ENCODE measurements at regions not wholly inside any gene's neighbourhood (a gene's known extent, or its start where the extent isn't known, plus 50 kb on each side); places are given as distances from the start of the nearest gene placed in this dataset.

DNA sequence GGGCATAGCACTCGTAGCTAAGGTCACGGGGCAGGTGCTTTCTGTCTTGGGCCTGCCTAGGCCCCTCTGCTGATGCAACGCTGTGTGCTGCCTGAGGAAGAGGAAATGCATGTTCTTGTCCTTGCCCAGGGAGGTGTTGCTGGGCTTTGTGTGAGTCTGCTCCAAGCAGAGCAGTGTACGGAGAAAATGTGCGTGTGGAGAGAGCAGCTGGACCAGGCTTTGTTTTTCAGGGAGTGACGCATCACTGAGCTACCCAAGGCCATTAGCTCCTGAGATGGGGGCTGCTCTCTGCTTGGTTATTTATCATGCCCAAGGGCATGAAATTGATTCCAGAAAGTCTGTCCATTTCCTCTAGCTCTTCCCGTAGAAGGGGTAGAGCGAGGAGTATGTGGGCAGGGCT lies 82.9 kb upstream of the THY1 start:
- no peak for DNase-seq (ENCODE audit: low read depth)
- H3K4me3 ChIP-seq (ENCODE audit: low read depth, low read length), result no peak overlapping the region
- TF ChIP-seq, protein P1, sequence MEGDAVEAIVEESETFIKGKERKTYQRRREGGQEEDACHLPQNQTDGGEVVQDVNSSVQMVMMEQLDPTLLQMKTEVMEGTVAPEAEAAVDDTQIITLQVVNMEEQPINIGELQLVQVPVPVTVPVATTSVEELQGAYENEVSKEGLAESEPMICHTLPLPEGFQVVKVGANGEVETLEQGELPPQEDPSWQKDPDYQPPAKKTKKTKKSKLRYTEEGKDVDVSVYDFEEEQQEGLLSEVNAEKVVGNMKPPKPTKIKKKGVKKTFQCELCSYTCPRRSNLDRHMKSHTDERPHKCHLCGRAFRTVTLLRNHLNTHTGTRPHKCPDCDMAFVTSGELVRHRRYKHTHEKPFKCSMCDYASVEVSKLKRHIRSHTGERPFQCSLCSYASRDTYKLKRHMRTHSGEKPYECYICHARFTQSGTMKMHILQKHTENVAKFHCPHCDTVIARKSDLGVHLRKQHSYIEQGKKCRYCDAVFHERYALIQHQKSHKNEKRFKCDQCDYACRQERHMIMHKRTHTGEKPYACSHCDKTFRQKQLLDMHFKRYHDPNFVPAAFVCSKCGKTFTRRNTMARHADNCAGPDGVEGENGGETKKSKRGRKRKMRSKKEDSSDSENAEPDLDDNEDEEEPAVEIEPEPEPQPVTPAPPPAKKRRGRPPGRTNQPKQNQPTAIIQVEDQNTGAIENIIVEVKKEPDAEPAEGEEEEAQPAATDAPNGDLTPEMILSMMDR (IDR thresholded peaks at IDR 0.05; ENCODE audit: control insufficient read depth, extremely low read depth, insufficient read depth), result no peak

DNA sequence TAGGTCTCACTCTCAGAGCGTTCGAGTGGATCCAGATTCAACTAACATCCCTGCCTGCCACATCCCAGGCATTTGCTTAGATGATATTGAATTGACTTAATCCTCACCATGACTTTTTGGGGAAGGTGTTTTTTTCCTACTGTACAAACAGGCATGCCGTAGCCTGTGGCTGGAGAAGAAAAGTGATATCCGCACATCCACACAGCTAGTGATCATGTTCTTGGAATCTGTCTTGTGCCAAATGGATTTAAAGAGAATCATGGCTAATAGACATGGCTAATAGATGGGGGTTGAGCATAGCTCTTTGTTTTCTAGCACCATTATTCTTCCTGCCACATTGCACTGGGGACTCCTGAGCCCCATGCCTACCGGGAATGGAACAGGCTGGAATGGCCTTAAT lies 82.1 kb upstream of the THY1 start:
- DNase-seq (ENCODE audit: low read depth), result no peak
- no peak overlapping the region for H3K4me3 ChIP-seq (ENCODE audit: low read depth, low read length)
- TF ChIP-seq, protein P1 (IDR thresholded peaks at IDR 0.05; ENCODE audit: control insufficient read depth, extremely low read depth, insufficient read depth), result no peak

DNA sequence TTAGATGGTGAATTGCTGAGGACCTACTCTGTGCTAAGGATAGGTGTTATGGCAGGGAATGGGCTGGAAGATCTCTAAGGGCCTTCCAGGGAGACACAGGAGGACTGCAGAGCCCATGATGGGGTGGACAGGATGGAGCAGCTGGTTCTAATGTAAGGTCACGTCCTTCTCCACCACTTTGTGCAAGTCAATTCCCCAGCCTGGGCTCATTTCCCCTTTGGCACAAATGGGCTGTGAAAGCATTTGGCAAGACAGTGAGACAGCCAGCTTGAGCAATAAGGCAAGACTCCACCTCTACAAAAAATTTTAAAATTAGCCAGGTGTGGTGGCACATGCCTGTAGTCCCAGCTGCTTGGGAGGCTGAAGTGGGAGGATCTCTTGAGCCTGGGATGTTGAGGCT lies 81.4 kb upstream of the THY1 start:
- H3K4me3 ChIP-seq (ENCODE audit: low read depth, low read length), result no peak overlapping the region
- TF ChIP-seq, protein P1 (IDR thresholded peaks at IDR 0.05; ENCODE audit: control insufficient read depth, extremely low read depth, insufficient read depth), result no peak
- no peak for DNase-seq (ENCODE audit: low read depth)

DNA sequence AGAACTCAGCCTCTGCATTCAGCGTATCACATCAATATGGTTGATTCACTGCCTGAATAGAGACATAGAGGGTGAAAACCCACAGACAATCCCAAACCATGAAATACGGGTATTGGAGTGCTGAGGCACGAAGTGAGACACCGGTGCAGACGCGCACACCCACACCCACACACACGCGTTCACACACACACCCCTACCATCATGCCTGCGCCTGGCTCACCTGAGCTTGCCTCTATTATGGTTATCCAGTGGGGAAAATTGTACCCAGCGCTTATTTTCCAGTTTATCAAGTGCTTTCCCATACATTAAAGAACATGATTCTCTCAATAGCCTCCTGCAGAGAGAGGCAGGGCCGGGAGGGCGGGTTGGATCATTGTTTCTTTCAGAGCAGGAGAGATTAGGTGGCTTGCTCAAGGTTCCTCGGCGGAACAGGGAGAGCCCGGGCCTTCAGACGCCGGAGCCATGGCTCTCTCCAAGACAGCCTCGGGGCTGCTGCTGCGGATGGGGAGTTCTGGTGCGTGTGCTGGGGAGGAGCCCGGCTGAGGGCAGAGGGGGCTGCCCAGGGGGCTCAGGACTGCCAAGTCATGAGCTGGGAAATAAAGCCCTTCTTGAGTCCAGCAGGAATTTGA lies 78.9 kb upstream of the THY1 start:
- TF ChIP-seq, protein P1 (IDR thresholded peaks at IDR 0.05; ENCODE audit: control insufficient read depth, extremely low read depth, insufficient read depth), result no peak
- no peak for DNase-seq (ENCODE audit: low read depth)
- H3K4me3 ChIP-seq (ENCODE audit: low read depth, low read length), result no peak overlapping the region

DNA sequence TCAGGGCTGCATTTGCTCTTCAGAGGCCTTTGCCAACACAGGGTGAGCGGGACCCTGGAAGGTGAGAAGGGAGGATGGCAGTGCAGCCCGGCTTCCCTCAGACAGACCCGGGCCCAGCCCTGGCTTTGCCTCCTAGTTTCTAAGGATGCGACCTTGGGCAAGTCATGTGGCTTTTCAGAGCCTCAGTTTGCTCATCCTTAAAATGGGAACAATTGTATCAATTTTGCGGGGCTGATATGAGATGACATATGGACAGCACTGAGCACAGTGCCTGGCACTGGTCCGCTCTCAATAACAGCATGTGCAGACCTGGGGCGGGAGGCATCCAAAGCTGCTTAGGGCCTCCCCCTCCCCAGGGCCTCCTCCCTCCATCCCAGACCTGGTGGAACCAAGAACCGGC lies 74.7 kb upstream of the THY1 start:
- TF ChIP-seq, protein P1 (IDR thresholded peaks at IDR 0.05; ENCODE audit: control insufficient read depth, extremely low read depth, insufficient read depth), result no peak
- no peak for DNase-seq (ENCODE audit: low read depth)
- no peak overlapping the region for H3K4me3 ChIP-seq (ENCODE audit: low read depth, low read length)

DNA sequence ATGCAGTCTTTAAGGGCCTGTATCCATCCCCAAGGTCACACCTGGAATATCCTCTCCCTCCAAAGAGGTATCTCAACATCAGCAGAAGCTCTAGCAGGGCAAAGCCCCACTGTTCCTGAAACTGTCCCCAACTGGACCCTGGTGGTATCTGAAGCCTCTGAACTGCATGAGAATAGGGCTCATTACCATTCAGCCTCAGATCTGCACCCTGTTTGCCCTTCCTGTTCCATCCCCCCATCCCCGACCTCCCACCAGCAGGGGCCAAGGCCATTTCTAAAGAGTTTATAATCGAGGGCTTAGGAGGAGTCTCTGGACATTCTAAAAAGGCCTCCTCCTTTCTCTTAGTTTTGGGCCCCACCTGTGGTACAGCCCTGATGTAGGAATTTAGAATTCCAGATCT lies 74.0 kb upstream of the THY1 start:
- TF ChIP-seq, protein P1 (IDR thresholded peaks at IDR 0.05; ENCODE audit: control insufficient read depth, extremely low read depth, insufficient read depth), result no peak
- no peak for DNase-seq (ENCODE audit: low read depth)
- no peak overlapping the region for H3K4me3 ChIP-seq (ENCODE audit: low read depth, low read length)

DNA sequence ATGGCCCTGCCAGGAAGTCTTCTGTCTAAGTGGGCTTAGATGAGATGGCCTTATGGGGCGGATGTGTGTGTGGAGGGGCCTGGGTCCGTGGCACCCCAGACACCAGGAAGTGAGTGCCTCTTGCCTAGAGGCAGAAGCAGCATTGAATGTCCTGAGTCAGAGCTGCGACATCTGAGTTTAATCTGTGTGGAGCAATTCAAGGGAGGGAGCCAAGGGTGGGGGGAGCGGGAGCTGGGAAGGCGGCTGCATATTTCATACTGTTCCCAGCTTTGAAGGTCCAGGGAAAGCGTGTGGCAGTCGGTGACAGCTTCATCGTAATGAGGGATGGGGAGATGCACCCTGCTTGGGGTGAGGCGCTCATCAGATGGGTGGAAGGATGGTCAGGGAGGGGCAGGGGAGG lies 73.5 kb upstream of the THY1 start:
- DNase-seq (ENCODE audit: low read depth), result no peak
- no peak overlapping the region for H3K4me3 ChIP-seq (ENCODE audit: low read depth, low read length)
- TF ChIP-seq, protein P1 (IDR thresholded peaks at IDR 0.05; ENCODE audit: control insufficient read depth, extremely low read depth, insufficient read depth), result no peak

Data from LNCaP clone FGC (cell line).